Hepatocyte (in vitro differentiated cells): ENCODE measurements at regions not wholly inside any gene's neighbourhood (a gene's known extent, or its start where the extent isn't known, plus 50 kb on each side); places are given as distances from the start of the nearest gene placed in this dataset.

Experiments used
- EZH2 ChIP-seq: fragments of 200-600 bp; sonication (generic); IDR thresholded peaks from 2 replicates; pipeline ENCODE4 v1.6.1; 2016; ENCODE audit warnings: antibody characterized with exemption, mild to moderate bottlenecking, borderline replicate concordance
- TF ChIP-seq, protein P1 (sequence below): fragments of 200-600 bp; sonication (generic); IDR thresholded peaks from 2 replicates; pipeline ENCODE4 v1.5.1; 2016; ENCODE audit warnings: antibody characterized with exemption, mild to moderate bottlenecking; ENCODE audit not compliant: poor library complexity

GRCh38 chr6:154606860-154607259, 96.4 kb upstream of the CNKSR3 start:
- TF ChIP-seq, protein P1, sequence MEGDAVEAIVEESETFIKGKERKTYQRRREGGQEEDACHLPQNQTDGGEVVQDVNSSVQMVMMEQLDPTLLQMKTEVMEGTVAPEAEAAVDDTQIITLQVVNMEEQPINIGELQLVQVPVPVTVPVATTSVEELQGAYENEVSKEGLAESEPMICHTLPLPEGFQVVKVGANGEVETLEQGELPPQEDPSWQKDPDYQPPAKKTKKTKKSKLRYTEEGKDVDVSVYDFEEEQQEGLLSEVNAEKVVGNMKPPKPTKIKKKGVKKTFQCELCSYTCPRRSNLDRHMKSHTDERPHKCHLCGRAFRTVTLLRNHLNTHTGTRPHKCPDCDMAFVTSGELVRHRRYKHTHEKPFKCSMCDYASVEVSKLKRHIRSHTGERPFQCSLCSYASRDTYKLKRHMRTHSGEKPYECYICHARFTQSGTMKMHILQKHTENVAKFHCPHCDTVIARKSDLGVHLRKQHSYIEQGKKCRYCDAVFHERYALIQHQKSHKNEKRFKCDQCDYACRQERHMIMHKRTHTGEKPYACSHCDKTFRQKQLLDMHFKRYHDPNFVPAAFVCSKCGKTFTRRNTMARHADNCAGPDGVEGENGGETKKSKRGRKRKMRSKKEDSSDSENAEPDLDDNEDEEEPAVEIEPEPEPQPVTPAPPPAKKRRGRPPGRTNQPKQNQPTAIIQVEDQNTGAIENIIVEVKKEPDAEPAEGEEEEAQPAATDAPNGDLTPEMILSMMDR: no peak
- no peak for TF ChIP-seq EZH2
